ENCODE measurements at regions not wholly inside any gene's neighbourhood (a gene's known extent, or its start where the extent isn't known, plus 50 kb on each side); places are given as distances from the start of the nearest gene placed in this dataset.

DNA sequence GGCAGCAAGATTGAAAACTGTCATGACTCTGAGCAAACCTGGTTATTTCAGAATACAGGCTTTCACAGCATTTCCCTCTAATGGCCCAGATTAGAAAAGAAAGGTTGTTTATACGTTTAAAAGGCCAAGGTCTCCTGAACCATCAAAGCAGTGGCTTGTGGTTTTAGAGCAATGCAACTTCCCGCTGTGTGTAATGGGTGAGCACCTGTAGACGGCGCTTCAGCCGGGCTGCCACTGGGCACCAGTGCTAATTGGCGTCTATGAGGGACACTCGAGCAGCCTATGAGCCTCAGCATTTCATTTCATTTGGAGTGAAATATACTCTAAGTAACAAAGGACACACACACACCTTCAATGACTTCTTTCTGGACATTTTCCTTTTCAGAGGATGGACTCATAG lies 671.0 kb upstream of the FZD8 start:
- Histone ChIP-seq H3K4me1 (no peaks in the 10 kb centered on the region), H3K36me3 (no peaks in the 10 kb centered on the region), H3K27ac (no peak overlapping the region), H3K4me3 (no peak overlapping the region), H3K9me3 (no peaks in the 10 kb centered on the region), H3K27me3 (no peaks in the 10 kb centered on the region)
- TF ChIP-seq POLR2A (IDR thresholded peaks at IDR 0.05) (no peak), CTCF (IDR thresholded peaks at IDR 0.05 in 4 of 5, conservative IDR thresholded peaks at IDR 0.05 in 1 of 5) (no peak)
- intact Hi-C loops (cut with DNase I; ENCODE audit: low total_unique reads) (no loop called here), in situ Hi-C loops (cut with MboI; ENCODE audit: low sequenced_read_pairs in 4 of 4) (no loop called here)
- DNase-seq (no peak), ATAC-seq (no peak)

DNA sequence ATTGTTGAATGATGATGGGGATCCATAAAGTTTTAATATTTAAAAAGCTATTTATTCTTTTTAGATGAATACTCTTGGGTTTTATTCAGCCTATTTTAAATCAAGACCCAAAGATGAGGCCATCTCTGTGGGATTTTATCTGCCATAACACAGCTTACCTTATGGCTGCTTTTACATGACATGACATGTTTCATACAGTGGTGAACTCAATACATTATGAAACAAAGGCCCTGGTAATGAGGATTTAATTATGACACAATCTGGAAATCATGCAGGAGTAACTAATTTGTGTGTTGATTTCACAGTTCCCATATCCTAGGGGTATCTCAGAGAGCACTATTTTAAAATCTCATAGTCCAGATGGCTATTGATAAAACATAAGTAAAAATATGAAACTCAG lies 661.8 kb upstream of the FZD8 start:
- DNase-seq (no peak), ATAC-seq (no peak)
- Histone ChIP-seq H3K36me3 (no peaks in the 10 kb centered on the region), H3K4me1 (no peaks in the 10 kb centered on the region), H3K9me3 (no peaks in the 10 kb centered on the region), H3K27me3 (no peaks in the 10 kb centered on the region), H3K4me3 (no peak overlapping the region), H3K27ac (no peak overlapping the region)
- intact Hi-C loops (cut with DNase I; ENCODE audit: low total_unique reads): no loop called here
- in situ Hi-C loops (cut with MboI; ENCODE audit: low sequenced_read_pairs in 4 of 4): no loop called here
- TF ChIP-seq CTCF (IDR thresholded peaks at IDR 0.05 in 4 of 5, conservative IDR thresholded peaks at IDR 0.05 in 1 of 5) (no peak), POLR2A (IDR thresholded peaks at IDR 0.05) (no peak)

DNA sequence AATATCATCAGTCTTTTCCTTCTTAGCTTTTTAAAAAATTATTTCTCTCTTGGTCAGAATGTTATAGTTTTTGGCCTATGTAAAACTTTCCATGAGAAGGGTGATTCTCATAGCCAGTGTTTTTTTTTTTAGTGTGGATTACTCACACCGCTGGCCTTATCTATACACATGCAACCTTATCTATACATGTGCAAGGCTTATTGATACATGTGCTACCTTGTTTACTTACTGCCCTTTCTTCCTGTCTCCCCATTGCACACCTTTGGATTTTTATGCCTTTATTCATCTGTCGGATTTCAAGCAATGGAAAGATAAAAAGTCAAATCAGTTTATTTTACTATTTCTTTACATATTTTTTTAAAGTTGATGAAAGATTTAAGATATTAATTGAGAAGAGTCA lies 660.0 kb upstream of the FZD8 start:
- H3K27me3 ChIP-seq: no peaks in the 10 kb centered on the region
- in situ Hi-C loops (cut with MboI; ENCODE audit: low sequenced_read_pairs in 4 of 4) (no loop called here), intact Hi-C loops (cut with DNase I; ENCODE audit: low total_unique reads) (no loop called here)
- no peaks in the 10 kb centered on the region for H3K36me3 ChIP-seq
- no peaks in the 10 kb centered on the region for H3K4me1 ChIP-seq
- H3K4me3 ChIP-seq: no peak overlapping the region
- H3K9me3 ChIP-seq: no peaks in the 10 kb centered on the region
- no peak overlapping the region for H3K27ac ChIP-seq
- DNase-seq (no peak), ATAC-seq (no peak)
- no peak for TF ChIP-seq POLR2A (IDR thresholded peaks at IDR 0.05)
- no peak for TF ChIP-seq CTCF (IDR thresholded peaks at IDR 0.05 in 4 of 5, conservative IDR thresholded peaks at IDR 0.05 in 1 of 5)

DNA sequence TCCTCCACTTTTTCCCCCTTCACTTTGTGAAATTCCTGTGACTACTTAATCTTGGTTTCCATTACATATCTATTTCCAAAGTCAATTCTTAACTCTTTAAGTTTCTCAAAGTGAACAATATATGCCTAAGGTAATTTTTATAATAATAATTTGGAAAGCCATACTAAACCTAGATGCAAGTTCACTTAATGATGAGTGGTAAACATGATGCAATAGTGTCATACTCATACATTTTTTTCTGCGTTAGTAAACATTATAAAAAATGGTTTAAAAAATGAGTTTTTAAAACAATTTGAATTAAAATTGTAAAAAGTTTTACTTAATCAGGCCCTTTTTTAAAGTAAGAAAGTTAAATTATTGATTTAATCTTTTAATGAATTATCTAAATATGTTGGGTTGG lies 659.4 kb upstream of the FZD8 start:
- H3K36me3 ChIP-seq: no peaks in the 10 kb centered on the region
- no peak overlapping the region for H3K27ac ChIP-seq
- DNase-seq (no peak), ATAC-seq (no peak)
- H3K4me3 ChIP-seq: no peak overlapping the region
- intact Hi-C loops (cut with DNase I; ENCODE audit: low total_unique reads): no loop called here
- in situ Hi-C loops (cut with MboI; ENCODE audit: low sequenced_read_pairs in 4 of 4): no loop called here
- no peaks in the 10 kb centered on the region for H3K27me3 ChIP-seq
- H3K4me1 ChIP-seq: no peaks in the 10 kb centered on the region
- TF ChIP-seq POLR2A (IDR thresholded peaks at IDR 0.05) (no peak), CTCF (IDR thresholded peaks at IDR 0.05 in 4 of 5, conservative IDR thresholded peaks at IDR 0.05 in 1 of 5) (no peak)
- no peaks in the 10 kb centered on the region for H3K9me3 ChIP-seq

DNA sequence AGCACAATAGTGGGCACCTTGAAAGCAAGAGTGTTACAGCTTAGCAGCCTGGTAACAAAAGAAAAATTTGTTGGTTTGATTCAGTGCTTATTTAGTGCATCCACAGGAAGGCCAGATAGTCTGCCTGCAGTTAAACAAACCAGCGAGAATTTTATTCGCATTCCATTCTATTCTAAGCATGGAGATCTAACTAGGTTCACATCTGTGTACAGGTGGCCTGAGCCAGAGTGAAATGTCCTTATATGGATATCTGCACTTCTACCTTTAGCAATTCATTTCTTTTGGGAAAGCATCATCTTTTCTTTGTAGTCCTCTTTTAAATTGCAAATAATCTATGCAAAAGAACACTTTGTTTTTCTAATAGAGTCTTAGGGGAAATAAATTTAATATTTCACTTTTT lies 659.0 kb upstream of the FZD8 start:
- ATAC-seq: no peak
- Histone ChIP-seq H3K27ac (no peak overlapping the region), H3K4me3 (no peak overlapping the region), H3K4me1 (no peaks in the 10 kb centered on the region), H3K27me3 (no peaks in the 10 kb centered on the region), H3K36me3 (no peaks in the 10 kb centered on the region), H3K9me3 (no peaks in the 10 kb centered on the region)
- in situ Hi-C loops (cut with MboI; ENCODE audit: low sequenced_read_pairs in 4 of 4): no loop called here
- no peak for DNase-seq
- TF ChIP-seq POLR2A (IDR thresholded peaks at IDR 0.05): no peak
- TF ChIP-seq CTCF (IDR thresholded peaks at IDR 0.05 in 4 of 5, conservative IDR thresholded peaks at IDR 0.05 in 1 of 5): no peak
- intact Hi-C loops (cut with DNase I; ENCODE audit: low total_unique reads): no loop called here

Data from gastrocnemius medialis (tissue), 4 donors.